SK-N-SH (cell line): ENCODE measurements at regions not wholly inside any gene's neighbourhood (a gene's known extent, or its start where the extent isn't known, plus 50 kb on each side); places are given as distances from the start of the nearest gene placed in this dataset.

Experiments used
- CTCF ChIP-seq: fragments of 200-600 bp; sonication (generic); IDR thresholded peaks from 2 replicates; pipeline ENCODE4 v1.6.1; 2017; ENCODE audit warnings: antibody characterized with exemption, mild to moderate bottlenecking, moderate library complexity
- EZH2phosphoT487 ChIP-seq: fragments of 200-600 bp; sonication (generic); IDR thresholded peaks from 2 replicates; pipeline ENCODE4 v1.6.1; 2017; ENCODE audit warnings: low read depth, mixed run types, mild to moderate bottlenecking, antibody characterized with exemption, moderate library complexity, borderline replicate concordance
- RAD21 ChIP-seq: IDR thresholded peaks from 2 replicates; pipeline ENCODE4 v1.6.1; 2012; ENCODE audit warnings: mild to moderate bottlenecking, low read length
- RFX5 ChIP-seq: IDR thresholded peaks from 2 replicates; pipeline ENCODE4 v1.6.1; 2012; ENCODE audit warnings: mild to moderate bottlenecking, improper control_type of control experiment, low read length
- SMC3 ChIP-seq: IDR thresholded peaks from 2 replicates; pipeline ENCODE4 v1.6.1; 2012; ENCODE audit warnings: low read depth, low read length, improper control_type of control experiment
- TAF1 ChIP-seq: IDR thresholded peaks from 2 replicates; pipeline ENCODE4 v1.6.1; 2012; ENCODE audit warnings: low read depth, mild to moderate bottlenecking, low read length, moderate library complexity, borderline replicate concordance
- USF1 ChIP-seq: IDR thresholded peaks from 2 replicates; pipeline ENCODE4 v1.4.0; 2012; ENCODE audit warnings: low read depth, borderline replicate concordance

GRCh38 chr4:188624370-188624769, 485.1 kb downstream of the TRIML1 start:
- TF ChIP-seq EZH2phosphoT487 = no peak
- TF ChIP-seq TAF1 = no peak
- TF ChIP-seq USF1 = no peak
- no peak for TF ChIP-seq SMC3
- no peak for TF ChIP-seq RAD21
- no peak for TF ChIP-seq RFX5
- no peak for TF ChIP-seq CTCF
